GM12878 (cell line): ENCODE measurements at regions not wholly inside any gene's neighbourhood (a gene's known extent, or its start where the extent isn't known, plus 50 kb on each side); places are given as distances from the start of the nearest gene placed in this dataset.
"Not testable (repeated sequence)": the region's sequence is repeated elsewhere in the genome, so short reads cannot be mapped to it uniquely, and the experiment has no call there.

Source experiments
- CHD1 ChIP-seq: IDR thresholded peaks from 2 replicates; pipeline ENCODE4 v1.6.1; 2012; ENCODE audit warnings: low read depth, low read length, improper control_type of control experiment
- EZH2 ChIP-seq: IDR thresholded peaks from 2 replicates; pipeline ENCODE4 v1.6.1; 2012; ENCODE audit warnings: low read depth, mild to moderate bottlenecking, control low read depth, inconsistent platforms, low read length, borderline replicate concordance; ENCODE audit not compliant: control insufficient read depth
- NFIC ChIP-seq: IDR thresholded peaks from 2 replicates; pipeline ENCODE4 v1.6.1; 2012; ENCODE audit warnings: low read depth, mild to moderate bottlenecking, inconsistent platforms, low read length, moderate library complexity
- NFYB ChIP-seq: IDR thresholded peaks from 2 replicates; pipeline ENCODE4 v1.6.1; 2011; ENCODE audit warnings: low read depth, mild to moderate bottlenecking, low read length, improper control_type of control experiment, moderate library complexity; ENCODE audit not compliant: insufficient read depth
- TAF1 ChIP-seq: IDR thresholded peaks from 2 replicates; pipeline ENCODE4 v1.6.1; 2011; ENCODE audit warnings: mild to moderate bottlenecking, low read depth, low read length, borderline replicate concordance
- TF ChIP-seq, protein P1 (sequence below): IDR thresholded peaks from 2 replicates; pipeline ENCODE4 v1.6.1; 2011; ENCODE audit warnings: mild to moderate bottlenecking, low read depth, low read length, moderate library complexity; ENCODE audit not compliant: insufficient replicate concordance
- TF ChIP-seq, protein P2 (sequence below), 3 experiments: IDR thresholded peaks in 2 of 3; conservative IDR thresholded peaks in 1 of 3; 2 replicates each; pipeline ENCODE4 v1.5.1; 2011; ENCODE audit warnings: low read depth in 3 of 3, low read length in 3 of 3, mild to moderate bottlenecking in 3 of 3, control low read depth in 2 of 3, moderate library complexity in 2 of 3, inconsistent platforms in 1 of 3, mixed read lengths in 1 of 3; ENCODE audit not compliant: control insufficient read depth in 2 of 3, insufficient read depth in 1 of 3; ENCODE audit errors: extremely low read depth in 1 of 3
- TF ChIP-seq, protein P3 (sequence below): IDR thresholded peaks from 2 replicates; pipeline ENCODE4 v1.6.1; 2011; ENCODE audit warnings: borderline replicate concordance, low read depth, mild to moderate bottlenecking, moderate library complexity, mixed read lengths, low read length; ENCODE audit not compliant: insufficient read depth; ENCODE audit errors: extremely low read length

GRCh38 chr10:42281896-42282295 lies 356.5 kb downstream of the ZNF33B start:
- TF ChIP-seq, protein P1, sequence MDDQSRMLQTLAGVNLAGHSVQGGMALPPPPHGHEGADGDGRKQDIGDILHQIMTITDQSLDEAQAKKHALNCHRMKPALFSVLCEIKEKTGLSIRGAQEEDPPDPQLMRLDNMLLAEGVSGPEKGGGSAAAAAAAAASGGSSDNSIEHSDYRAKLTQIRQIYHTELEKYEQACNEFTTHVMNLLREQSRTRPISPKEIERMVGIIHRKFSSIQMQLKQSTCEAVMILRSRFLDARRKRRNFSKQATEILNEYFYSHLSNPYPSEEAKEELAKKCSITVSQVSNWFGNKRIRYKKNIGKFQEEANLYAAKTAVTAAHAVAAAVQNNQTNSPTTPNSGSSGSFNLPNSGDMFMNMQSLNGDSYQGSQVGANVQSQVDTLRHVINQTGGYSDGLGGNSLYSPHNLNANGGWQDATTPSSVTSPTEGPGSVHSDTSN, result not testable (repeated sequence)
- TF ChIP-seq TAF1, EZH2, NFYB, NFIC, CHD1: not testable (repeated sequence)
- TF ChIP-seq, protein P2, sequence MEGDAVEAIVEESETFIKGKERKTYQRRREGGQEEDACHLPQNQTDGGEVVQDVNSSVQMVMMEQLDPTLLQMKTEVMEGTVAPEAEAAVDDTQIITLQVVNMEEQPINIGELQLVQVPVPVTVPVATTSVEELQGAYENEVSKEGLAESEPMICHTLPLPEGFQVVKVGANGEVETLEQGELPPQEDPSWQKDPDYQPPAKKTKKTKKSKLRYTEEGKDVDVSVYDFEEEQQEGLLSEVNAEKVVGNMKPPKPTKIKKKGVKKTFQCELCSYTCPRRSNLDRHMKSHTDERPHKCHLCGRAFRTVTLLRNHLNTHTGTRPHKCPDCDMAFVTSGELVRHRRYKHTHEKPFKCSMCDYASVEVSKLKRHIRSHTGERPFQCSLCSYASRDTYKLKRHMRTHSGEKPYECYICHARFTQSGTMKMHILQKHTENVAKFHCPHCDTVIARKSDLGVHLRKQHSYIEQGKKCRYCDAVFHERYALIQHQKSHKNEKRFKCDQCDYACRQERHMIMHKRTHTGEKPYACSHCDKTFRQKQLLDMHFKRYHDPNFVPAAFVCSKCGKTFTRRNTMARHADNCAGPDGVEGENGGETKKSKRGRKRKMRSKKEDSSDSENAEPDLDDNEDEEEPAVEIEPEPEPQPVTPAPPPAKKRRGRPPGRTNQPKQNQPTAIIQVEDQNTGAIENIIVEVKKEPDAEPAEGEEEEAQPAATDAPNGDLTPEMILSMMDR (IDR thresholded peaks at IDR 0.05 in 2 of 3, conservative IDR thresholded peaks at IDR 0.05 in 1 of 3; ENCODE audit: control insufficient read depth in 2 of 3, extremely low read depth in 1 of 3, insufficient read depth in 1 of 3, low read depth in 3 of 3, low read length in 3 of 3), result not testable (repeated sequence)
- TF ChIP-seq, protein P3, sequence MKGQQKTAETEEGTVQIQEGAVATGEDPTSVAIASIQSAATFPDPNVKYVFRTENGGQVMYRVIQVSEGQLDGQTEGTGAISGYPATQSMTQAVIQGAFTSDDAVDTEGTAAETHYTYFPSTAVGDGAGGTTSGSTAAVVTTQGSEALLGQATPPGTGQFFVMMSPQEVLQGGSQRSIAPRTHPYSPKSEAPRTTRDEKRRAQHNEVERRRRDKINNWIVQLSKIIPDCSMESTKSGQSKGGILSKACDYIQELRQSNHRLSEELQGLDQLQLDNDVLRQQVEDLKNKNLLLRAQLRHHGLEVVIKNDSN, result not testable (repeated sequence)
